ENCODE measurements at regions not wholly inside any gene's neighbourhood (a gene's known extent, or its start where the extent isn't known, plus 50 kb on each side); places are given as distances from the start of the nearest gene placed in this dataset.

DNA sequence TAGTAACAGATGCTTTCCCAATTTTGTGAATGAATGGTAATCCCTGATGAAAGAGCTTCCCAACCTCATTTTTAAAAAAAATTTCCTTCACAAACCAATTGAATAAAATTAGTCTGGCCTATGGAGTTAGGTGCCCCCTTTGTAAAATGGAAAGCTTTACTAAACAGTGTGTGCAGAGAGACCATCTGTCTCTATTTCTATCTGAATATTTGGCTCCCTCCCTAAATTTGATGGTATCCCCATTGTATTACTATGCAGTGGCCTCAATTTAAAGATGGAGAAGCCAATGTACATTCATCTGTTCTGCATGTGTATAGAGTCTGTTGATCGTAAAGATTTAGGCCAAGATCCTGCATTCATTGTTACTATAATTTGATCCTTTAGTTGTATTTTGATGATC is 397.7 kb upstream of the RGS6 start:
- intact Hi-C loops (cut with micrococcal nuclease), result no loop called here
- Mint-ChIP-seq H3K27ac (no peak overlapping the region), H3K36me3 (ENCODE audit: low read depth) (peaks cover 24% of the 10 kb centered on the region), H3K27me3 (ENCODE audit: insufficient read depth) (no peaks in the 10 kb centered on the region), H3K4me3 (no peak overlapping the region), H3K4me1 (ENCODE audit: low read depth) (peaks cover 10% of the 10 kb centered on the region), H3K9me3 (no peaks in the 10 kb centered on the region)
- DNase-seq (ENCODE audit: low spot score), result no peak

DNA sequence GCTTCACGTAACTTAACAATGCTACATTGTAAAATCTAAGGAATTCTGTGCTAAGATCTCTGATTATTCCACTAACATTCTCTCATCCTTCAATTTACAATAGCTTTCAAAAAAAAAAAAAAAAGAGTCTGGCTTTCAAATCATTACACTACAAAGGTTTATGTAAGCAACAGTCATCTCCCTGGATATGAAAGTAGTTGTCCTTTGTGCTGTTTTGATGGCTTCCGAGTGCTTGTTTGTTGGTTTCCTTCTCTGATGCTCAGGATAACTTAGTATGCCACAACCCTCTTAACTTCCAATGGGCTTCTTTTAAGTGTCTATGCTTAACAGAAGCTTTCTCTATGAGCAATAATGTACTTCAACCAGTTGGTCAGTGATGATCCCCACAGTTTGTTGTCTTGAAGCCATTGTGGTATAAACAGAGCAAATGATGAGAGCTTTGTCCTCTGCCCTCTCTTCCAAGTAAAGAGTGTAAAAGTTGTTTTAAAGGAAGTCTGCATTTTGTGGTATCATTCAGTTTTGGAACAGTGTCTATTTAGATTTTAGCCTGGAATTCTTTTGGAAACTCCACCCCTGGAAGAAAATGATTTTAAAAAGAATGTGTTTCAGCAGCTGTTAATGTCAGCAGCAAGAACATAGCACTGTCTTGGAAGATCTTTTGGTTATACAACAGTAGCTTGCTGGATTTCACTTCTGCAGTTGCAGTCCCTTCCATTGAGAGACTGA is 396.1 kb upstream of the RGS6 start:
- H3K27ac Mint-ChIP-seq, result no peak overlapping the region
- intact Hi-C loops (cut with micrococcal nuclease), result no loop called here
- H3K4me3 Mint-ChIP-seq, result no peak overlapping the region
- H3K36me3 Mint-ChIP-seq (ENCODE audit: low read depth), result peaks cover 14% of the 10 kb centered on the region
- H3K9me3 Mint-ChIP-seq, result no peaks in the 10 kb centered on the region
- no peaks in the 10 kb centered on the region for H3K27me3 Mint-ChIP-seq (ENCODE audit: insufficient read depth)
- no peak for DNase-seq (ENCODE audit: low spot score)
- peaks cover 6% of the 10 kb centered on the region for H3K4me1 Mint-ChIP-seq (ENCODE audit: low read depth)

DNA sequence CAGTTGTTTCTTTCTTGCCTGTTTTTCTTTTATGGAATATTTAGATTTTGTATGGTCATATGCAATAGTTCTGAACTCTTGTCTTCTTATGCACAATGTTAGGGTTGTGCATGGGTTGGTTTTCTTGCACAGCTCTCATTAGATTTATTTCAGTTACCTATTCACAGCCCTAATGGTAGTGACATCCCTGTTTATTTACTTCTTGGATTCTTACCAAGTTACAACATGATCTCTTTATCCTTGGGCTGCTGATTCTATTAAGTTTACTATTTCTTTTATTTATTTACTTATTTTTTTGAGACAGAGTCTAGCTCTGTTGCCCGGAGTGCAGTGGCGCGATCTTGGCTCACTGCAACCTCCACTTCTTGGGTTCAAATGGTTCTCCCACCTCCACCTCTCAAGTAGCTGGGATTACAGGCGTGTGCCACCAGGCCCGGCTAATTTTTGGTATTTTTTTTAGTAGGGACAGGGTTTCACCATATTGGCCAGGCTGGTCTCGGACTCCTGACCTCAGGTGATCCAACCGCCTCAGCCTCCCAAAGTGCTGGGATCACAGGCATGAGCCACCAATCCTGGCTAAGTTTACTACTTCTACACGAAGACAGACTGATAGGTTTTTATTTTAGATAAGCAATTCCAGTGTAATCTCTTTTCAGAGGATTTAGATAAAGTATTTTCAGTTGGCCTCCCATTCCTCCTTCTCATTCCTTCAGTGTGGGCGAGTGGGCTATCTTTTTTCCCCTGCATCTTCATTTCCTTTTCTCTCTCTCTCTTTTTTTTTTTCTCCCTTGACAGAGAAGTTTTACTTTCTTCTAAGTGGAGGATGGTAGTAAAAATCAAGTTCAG is 395.1 kb upstream of the RGS6 start:
- Mint-ChIP-seq H3K27me3 (ENCODE audit: insufficient read depth) (no peaks in the 10 kb centered on the region), H3K9me3 (no peaks in the 10 kb centered on the region), H3K36me3 (ENCODE audit: low read depth) (peaks cover 12% of the 10 kb centered on the region), H3K4me1 (ENCODE audit: low read depth) (peaks cover 7% of the 10 kb centered on the region), H3K27ac (no peak overlapping the region), H3K4me3 (no peak overlapping the region)
- DNase-seq (ENCODE audit: low spot score), result no peak
- intact Hi-C loops (cut with micrococcal nuclease), result no loop called here

DNA sequence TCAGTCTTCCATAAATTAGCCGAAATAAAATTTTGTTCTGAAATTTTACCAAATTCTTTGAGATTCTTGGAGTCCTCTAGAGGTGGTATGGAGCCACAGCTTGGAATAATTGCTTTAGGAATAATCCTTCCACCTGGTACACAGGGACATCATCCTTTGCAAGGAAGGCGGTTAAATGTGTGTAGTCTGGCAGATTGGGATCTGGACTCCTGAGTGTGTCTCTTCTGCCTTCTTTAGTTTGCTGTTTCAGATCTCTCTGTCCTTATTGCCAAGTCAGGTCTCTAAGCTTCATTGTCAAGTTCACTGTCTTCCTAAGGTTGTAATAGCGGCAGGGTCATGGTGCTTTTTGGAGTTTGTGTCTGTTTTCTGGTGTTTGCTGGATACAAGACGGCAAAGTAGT is 393.9 kb upstream of the RGS6 start:
- intact Hi-C loops (cut with micrococcal nuclease), result no loop called here
- Mint-ChIP-seq H3K4me3 (no peak overlapping the region), H3K36me3 (ENCODE audit: low read depth) (peaks cover 7% of the 10 kb centered on the region), H3K4me1 (ENCODE audit: low read depth) (peaks cover 17% of the 10 kb centered on the region), H3K27me3 (ENCODE audit: insufficient read depth) (no peaks in the 10 kb centered on the region), H3K9me3 (no peaks in the 10 kb centered on the region), H3K27ac (no peak overlapping the region)
- no peak for DNase-seq (ENCODE audit: low spot score)

DNA sequence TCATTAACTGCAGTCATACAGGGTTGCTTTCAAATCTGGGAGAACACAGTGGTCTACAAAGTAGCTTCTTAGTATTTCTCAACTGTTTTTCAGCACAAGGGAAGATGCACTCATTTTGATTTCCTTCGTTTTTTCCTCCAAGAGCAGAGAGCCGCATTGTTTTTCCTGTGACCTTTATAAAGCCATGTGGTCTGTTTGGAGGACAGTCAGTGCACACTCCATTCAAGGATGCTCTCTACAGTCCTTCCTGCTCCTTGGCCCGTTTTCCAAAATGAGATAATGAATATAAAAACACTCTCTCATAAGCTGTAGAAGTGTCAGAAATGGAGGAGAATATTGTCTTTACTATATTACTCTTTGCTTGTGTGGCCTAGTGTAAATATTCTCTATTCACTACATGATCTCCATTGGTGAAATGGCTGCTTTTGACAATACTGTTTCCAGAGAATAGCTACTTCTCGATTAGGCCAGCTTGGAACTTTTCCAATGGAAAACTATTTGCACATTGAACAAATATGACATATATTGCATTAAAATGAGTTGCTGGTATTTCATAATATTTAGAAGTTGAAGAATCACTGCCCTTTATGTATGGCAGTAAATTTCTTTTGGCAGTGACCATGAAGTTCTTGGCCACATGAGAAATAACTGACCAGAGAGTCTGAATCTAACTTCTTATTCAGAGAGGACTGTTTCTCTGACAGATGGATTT is 393.1 kb upstream of the RGS6 start:
- Mint-ChIP-seq H3K4me1 (ENCODE audit: low read depth) (peaks cover 17% of the 10 kb centered on the region), H3K27ac (no peak overlapping the region), H3K4me3 (no peak overlapping the region), H3K36me3 (ENCODE audit: low read depth) (peaks cover 7% of the 10 kb centered on the region), H3K9me3 (no peaks in the 10 kb centered on the region), H3K27me3 (ENCODE audit: insufficient read depth) (no peaks in the 10 kb centered on the region)
- intact Hi-C loops (cut with micrococcal nuclease), result no loop called here
- no peak for DNase-seq (ENCODE audit: low spot score)

DNA sequence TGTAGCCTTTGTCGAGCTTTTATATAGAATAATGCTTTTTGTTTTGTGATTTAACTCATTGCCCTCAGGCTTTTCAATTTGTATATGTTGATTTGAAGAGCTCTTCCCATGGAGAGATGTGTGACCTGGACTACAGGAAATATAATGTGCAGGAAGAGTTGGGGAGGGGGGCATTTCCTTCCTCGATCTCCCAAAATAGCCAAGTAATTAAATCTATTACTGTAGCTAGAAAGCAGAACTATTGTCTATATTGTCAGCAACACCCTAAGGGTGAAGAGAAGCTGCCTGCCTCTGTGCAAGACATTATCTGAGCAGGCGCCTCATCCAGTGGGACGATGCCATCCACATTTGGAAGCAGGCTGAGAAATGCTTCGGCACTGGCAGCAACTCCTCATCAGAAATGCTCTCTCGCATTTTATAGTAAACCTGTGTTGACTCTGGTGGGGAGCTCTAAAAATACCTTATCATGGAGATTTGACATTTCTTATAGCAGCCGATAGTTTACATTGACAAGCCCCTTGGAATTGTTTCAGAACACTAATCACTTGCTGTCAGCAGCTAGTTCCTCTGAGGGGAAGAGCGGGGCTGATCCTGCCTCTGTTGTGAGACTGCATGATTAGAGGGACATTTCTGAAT is 392.5 kb upstream of the RGS6 start:
- intact Hi-C loops (cut with micrococcal nuclease), result no loop called here
- Mint-ChIP-seq H3K36me3 (ENCODE audit: low read depth) (peaks cover 7% of the 10 kb centered on the region), H3K4me3 (no peak overlapping the region), H3K27me3 (ENCODE audit: insufficient read depth) (no peaks in the 10 kb centered on the region), H3K27ac (no peak overlapping the region), H3K4me1 (ENCODE audit: low read depth) (peaks cover 17% of the 10 kb centered on the region), H3K9me3 (no peaks in the 10 kb centered on the region)
- DNase-seq (ENCODE audit: low spot score), result no peak

DNA sequence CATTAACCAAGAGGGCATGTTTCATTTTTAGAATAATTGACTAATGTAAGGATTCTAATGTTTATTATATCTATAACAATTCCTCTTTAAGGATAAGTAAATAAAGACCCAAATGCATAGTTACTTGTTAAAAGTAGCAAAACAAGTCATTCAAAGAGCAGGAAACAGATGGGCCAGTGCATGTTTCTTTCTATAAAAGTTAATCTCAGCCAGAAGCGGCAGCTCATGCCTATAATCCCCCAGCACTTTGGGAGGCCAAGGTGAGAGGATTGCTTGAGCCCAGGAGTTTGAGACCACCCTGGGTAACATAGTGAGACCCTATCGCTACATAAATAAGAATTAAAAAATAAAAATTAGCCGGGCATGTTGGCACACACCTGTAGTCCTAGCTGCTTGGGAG is 391.0 kb upstream of the RGS6 start:
- H3K27ac Mint-ChIP-seq, result no peak overlapping the region
- H3K9me3 Mint-ChIP-seq, result no peaks in the 10 kb centered on the region

DNA sequence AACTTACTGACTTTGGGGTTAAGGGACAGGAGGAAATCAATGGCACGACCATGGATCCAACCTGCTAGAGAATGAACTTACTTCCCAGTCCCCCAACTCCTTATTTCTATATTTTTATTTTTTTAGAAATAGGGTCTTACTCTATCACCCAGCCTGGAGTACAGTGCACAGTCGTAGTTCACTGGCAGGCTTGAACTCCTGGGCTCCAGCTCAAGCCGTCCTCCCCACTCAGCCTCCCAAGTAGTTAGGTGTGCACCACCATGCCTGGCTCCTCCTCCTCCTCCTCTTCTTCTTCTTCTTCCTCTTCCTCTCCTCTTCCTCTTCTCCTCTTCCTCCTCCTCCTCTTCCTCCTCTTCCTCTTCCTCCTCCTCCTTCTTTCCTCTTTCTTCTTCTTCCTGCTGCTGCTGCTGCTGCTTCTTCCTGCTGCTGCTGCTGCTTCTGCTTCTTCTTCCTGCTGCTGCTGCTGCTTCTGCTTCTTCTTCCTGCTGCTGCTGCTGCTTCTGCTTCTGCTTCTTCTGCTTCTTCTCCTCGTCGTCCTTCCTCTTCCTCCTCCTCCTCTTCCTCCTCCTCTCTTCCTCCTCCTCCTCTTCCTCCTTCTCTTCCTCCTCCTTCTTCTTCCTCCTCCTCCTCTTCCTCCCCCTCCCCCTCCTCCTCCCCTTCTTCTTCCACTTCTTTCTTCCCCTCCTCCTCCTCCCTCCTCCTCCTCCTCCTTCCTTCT is 390.1 kb upstream of the RGS6 start:
- Mint-ChIP-seq H3K9me3 (no peaks in the 10 kb centered on the region), H3K27ac (peak overlapping the region; percentile 19), H3K27me3 (ENCODE audit: insufficient read depth) (no peaks in the 10 kb centered on the region), H3K36me3 (ENCODE audit: low read depth) (peaks cover 6% of the 10 kb centered on the region), H3K4me1 (ENCODE audit: low read depth) (peaks cover 12% of the 10 kb centered on the region), H3K4me3 (no peak overlapping the region)
- DNase-seq (ENCODE audit: low spot score), result no peak
- intact Hi-C loops (cut with micrococcal nuclease), result no loop called here

More for the DNA sequence above, 391.0 kb upstream of the RGS6 start:
- Mint-ChIP-seq H3K27me3 (ENCODE audit: insufficient read depth) (no peaks in the 10 kb centered on the region), H3K4me1 (ENCODE audit: low read depth) (peaks cover 15% of the 10 kb centered on the region), H3K4me3 (no peak overlapping the region), H3K36me3 (ENCODE audit: low read depth) (peaks cover 7% of the 10 kb centered on the region)
- intact Hi-C loops (cut with micrococcal nuclease), result no loop called here
- DNase-seq (ENCODE audit: low spot score), result no peak

DNA sequence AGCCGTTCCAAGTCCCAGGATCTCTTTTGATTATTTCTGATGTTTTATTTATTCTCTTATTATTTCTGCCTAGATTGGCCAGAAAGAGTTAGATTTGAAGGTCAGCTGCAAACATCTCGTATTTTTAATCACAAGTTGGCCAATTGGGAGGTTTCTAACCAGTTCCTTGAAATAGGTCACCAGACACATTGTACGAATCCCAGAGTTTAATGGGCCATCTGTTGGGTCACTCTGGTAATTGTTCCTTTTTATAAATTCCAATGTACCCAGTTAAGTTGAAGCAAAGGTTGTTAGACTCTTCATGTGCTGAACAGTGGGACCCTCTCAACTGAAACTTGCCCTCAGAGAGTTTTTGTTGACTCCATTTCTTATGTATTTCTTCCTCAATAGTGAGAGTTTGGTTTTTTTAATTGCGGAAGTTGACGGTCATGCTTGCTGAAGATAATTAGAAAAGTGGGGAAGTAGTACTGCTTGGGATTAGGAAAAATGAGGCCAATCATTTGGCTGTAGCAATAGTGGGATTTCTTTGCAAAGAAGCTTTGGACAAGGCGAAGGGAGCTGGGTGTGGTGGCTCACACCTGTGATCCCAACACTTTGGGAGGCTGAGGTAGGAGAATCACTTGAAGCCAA is 382.7 kb upstream of the RGS6 start:
- Mint-ChIP-seq H3K27me3 (ENCODE audit: insufficient read depth) (peaks cover 2% of the 10 kb centered on the region), H3K27ac (no peak overlapping the region), H3K36me3 (ENCODE audit: low read depth) (peaks cover 12% of the 10 kb centered on the region), H3K4me1 (ENCODE audit: low read depth) (peaks cover 46% of the 10 kb centered on the region), H3K4me3 (no peak overlapping the region), H3K9me3 (no peaks in the 10 kb centered on the region)
- intact Hi-C loops (cut with micrococcal nuclease), result loop anchor here (10.0 kb wide), 1 partner anchor 305 kb away; no protein-coding TSS in a partner anchor
- DNase-seq (ENCODE audit: low spot score), result no peak

DNA sequence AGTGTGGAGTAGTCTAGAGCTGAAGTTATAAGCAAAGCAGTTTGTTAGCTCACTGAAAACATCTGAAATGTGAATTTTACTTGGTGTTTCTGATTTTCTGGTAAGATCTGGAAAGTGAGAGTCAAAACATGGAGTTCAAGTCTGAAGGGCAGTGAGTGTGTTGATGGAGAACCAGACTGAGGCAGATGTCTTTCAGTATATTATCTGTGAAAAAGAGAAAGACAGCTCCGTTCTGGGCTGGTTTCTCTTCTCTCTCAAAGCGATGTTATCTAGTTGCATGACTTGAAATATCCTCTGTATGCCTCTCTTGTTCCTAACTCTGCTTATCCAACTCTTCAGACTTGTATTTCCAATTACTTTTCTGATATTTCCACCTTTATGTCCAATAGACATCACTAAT is 381.9 kb upstream of the RGS6 start:
- Mint-ChIP-seq H3K27me3 (ENCODE audit: insufficient read depth) (peaks cover 2% of the 10 kb centered on the region), H3K4me3 (no peak overlapping the region), H3K9me3 (no peaks in the 10 kb centered on the region), H3K4me1 (ENCODE audit: low read depth) (peaks cover 54% of the 10 kb centered on the region), H3K27ac (no peak overlapping the region), H3K36me3 (ENCODE audit: low read depth) (peaks cover 10% of the 10 kb centered on the region)
- no peak for DNase-seq (ENCODE audit: low spot score)
- intact Hi-C loops (cut with micrococcal nuclease), result loop anchor here (10.0 kb wide), 1 partner anchor 304 kb away; no protein-coding TSS in a partner anchor

DNA sequence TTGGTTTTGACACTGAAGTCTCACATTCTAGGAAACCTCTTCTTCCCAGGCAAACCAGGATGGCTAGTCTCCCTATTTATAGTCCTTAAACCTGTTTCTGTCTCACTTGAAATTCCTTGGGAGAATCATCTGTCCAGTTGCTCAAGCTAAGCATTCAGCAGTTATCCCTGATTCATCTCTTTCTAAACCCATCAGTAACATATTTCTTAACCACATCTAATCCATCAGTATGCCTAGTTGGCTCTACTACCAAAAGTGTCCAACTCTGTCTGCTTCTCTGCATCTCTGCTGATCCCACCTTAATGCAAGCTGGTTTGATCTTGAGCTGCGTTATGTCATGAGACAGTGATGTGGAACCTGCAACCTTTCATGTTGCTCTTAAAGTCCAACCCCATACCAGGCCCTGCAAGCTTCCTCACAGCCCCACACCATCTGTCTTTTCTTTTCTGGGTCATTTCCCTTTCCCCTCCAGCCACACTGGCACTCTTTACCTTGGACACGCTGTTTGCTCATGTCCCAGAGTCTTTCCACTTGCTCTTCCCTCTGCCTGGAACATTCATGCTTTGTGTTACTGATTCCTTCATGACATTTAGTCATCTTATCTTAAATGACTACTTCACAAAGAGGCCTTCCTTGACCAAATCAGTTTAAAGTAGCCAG is 380.8 kb upstream of the RGS6 start:
- intact Hi-C loops (cut with micrococcal nuclease), result loop anchor here (10.0 kb wide), 1 partner anchor 303 kb away; no protein-coding TSS in a partner anchor
- DNase-seq (ENCODE audit: low spot score), result no peak
- Mint-ChIP-seq H3K4me3 (no peak overlapping the region), H3K4me1 (ENCODE audit: low read depth) (peaks cover 64% of the 10 kb centered on the region), H3K9me3 (no peaks in the 10 kb centered on the region), H3K27ac (no peak overlapping the region), H3K27me3 (ENCODE audit: insufficient read depth) (peaks cover 2% of the 10 kb centered on the region), H3K36me3 (ENCODE audit: low read depth) (peaks cover 10% of the 10 kb centered on the region)

Measured in activated T-helper 1 cell treated with anti-CD3 and anti-CD28 coated beads, Interleukin-12 subunit alpha, Interleukin-12 subunit beta, Interleukin-2, Interleukin-4 antibody, amounts not matched to agents 30 ng/mL and 10 ng/mL and 1 ng/mL, durations not matched to agents 14 hours and 24 hours and 36 hours (primary cell).